CD14-positive monocyte (primary cell): ENCODE measurements at regions not wholly inside any gene's neighbourhood (a gene's known extent, or its start where the extent isn't known, plus 50 kb on each side); places are given as distances from the start of the nearest gene placed in this dataset.

ENCODE experiments used
- DNase-seq, 3 donors: peaks; one replicate each; pipeline ENCODE4 v3.0.0-alpha.2; 2011 to 2022
- H2AFZ ChIP-seq: 2 replicates; pipeline ENCODE4 v1.6.0; 2012; ENCODE audit warnings: mild to moderate bottlenecking, low read depth, low read length, inconsistent platforms; ENCODE audit not compliant: insufficient read depth, poor library complexity, severe bottlenecking
- H3K27ac ChIP-seq, 2 donors: 1 replicate in 1 of 2; 2 replicates in 1 of 2; pipeline ENCODE4 v1.5.1; 2012 to 2013; ENCODE audit warnings: low read length in 2 of 2, control low read depth in 1 of 2, inconsistent platforms in 1 of 2, low read depth in 1 of 2, mild to moderate bottlenecking in 1 of 2
- H3K27me3 ChIP-seq, 2 donors: one replicate each; pipeline versions ENCODE4 v1.6.0 to v1.6.1; 2011 to 2013; ENCODE audit warnings: low read length in 2 of 2; ENCODE audit not compliant: control insufficient read depth in 2 of 2, insufficient read depth in 2 of 2
- H3K36me3 ChIP-seq, 2 donors: replicated peaks in 1 of 2; 1 replicate in 1 of 2; 2 replicates in 1 of 2; pipeline versions ENCODE4 v1.5.1 to v1.6.1; 2012 to 2013; ENCODE audit warnings: low read length in 2 of 2, control low read depth in 1 of 2, inconsistent platforms in 1 of 2, mild to moderate bottlenecking in 1 of 2; ENCODE audit not compliant: insufficient read depth in 2 of 2, control insufficient read depth in 1 of 2
- H3K4me1 ChIP-seq, 2 donors: 1 replicate in 1 of 2; 2 replicates in 1 of 2; pipeline versions ENCODE4 v1.5.1 to v1.6.1; 2012 to 2013; ENCODE audit warnings: low read length in 2 of 2, control low read depth in 1 of 2, inconsistent platforms in 1 of 2, mild to moderate bottlenecking in 1 of 2, moderate library complexity in 1 of 2; ENCODE audit not compliant: insufficient read depth in 2 of 2, control insufficient read depth in 1 of 2
- H3K4me2 ChIP-seq: replicated peaks from 2 replicates; pipeline ENCODE3; 2012; ENCODE audit warnings: low read length, moderate library complexity, mild to moderate bottlenecking; ENCODE audit not compliant: poor library complexity, severe bottlenecking; ENCODE audit errors: extremely low read depth
- H3K4me3 ChIP-seq, 3 experiments: fragments of 200-600 bp in 1 of 3; sonication (generic) in 1 of 3; replicated peaks in 1 of 3; 1 replicate in 2 of 3; 2 replicates in 1 of 3; pipeline ENCODE4 v1.5.1; 2011 to 2013; ENCODE audit warnings: low read length in 3 of 3, mild to moderate bottlenecking in 3 of 3, control low read depth in 2 of 3, low read depth in 2 of 3, inconsistent platforms in 1 of 3, moderate library complexity in 1 of 3
- H3K79me2 ChIP-seq: 2 replicates; pipeline ENCODE4 v1.6.0; 2012; ENCODE audit warnings: mild to moderate bottlenecking, control low read depth, inconsistent platforms, low read length, moderate library complexity; ENCODE audit not compliant: insufficient read depth
- H3K9ac ChIP-seq: 2 replicates; pipeline ENCODE4 v1.6.0; 2017; ENCODE audit warnings: low read length, mild to moderate bottlenecking; ENCODE audit not compliant: insufficient read depth, poor library complexity, severe bottlenecking
- H3K9me3 ChIP-seq, 2 donors: replicated peaks in 1 of 2; 1 replicate in 1 of 2; 2 replicates in 1 of 2; pipeline versions ENCODE4 v1.5.1 to v1.6.1; 2012 to 2013; ENCODE audit warnings: low read length in 2 of 2, control low read depth in 1 of 2; ENCODE audit not compliant: control insufficient read depth in 1 of 2, insufficient read depth in 1 of 2
- H4K20me1 ChIP-seq: 2 replicates; pipeline ENCODE4 v1.6.0; 2012; ENCODE audit warnings: mild to moderate bottlenecking, low read length, control low read depth, moderate library complexity; ENCODE audit not compliant: insufficient read depth
- H3K27ac Mint-ChIP-seq, 7 donors: one replicate each; pipeline ENCODE4 v1.8.0; 2020; ENCODE audit warnings: mild to moderate bottlenecking in 7 of 7, mixed read lengths in 7 of 7, moderate library complexity in 6 of 7, inconsistent platforms in 2 of 7
- H3K27me3 Mint-ChIP-seq, 3 donors: one replicate each; pipeline ENCODE4 v1.8.0; 2021 to 2022; ENCODE audit warnings: low read depth in 3 of 3, mild to moderate bottlenecking in 3 of 3, mixed read lengths in 3 of 3, moderate library complexity in 3 of 3, inconsistent platforms in 1 of 3
- H3K36me3 Mint-ChIP-seq, 2 donors: one replicate each; pipeline ENCODE4 v1.8.0; 2020; ENCODE audit warnings: mixed read lengths in 2 of 2, inconsistent platforms in 1 of 2, mild to moderate bottlenecking in 1 of 2
- H3K4me1 Mint-ChIP-seq: one replicate; pipeline ENCODE4 v1.8.0; 2020; ENCODE audit warnings: mild to moderate bottlenecking, mixed read lengths
- H3K4me3 Mint-ChIP-seq, 2 donors: one replicate each; pipeline ENCODE4 v1.8.0; 2020; ENCODE audit warnings: mild to moderate bottlenecking in 2 of 2, mixed read lengths in 2 of 2, moderate library complexity in 1 of 2
- H3K9me3 Mint-ChIP-seq, 7 donors: one replicate each; pipeline ENCODE4 v1.8.0; 2020 to 2022; ENCODE audit warnings: mixed read lengths in 7 of 7, mild to moderate bottlenecking in 6 of 7, moderate library complexity in 6 of 7, inconsistent platforms in 2 of 7
- CTCF ChIP-seq: fragments of 200-600 bp; IDR thresholded peaks from one replicate; pipeline ENCODE4 v1.8.0; 2022; ENCODE audit warnings: antibody characterized with exemption, mild to moderate bottlenecking
- WGBS: methylation state at CpG from one replicate; pipeline ENCODE4 v1.1.5; 2013; ENCODE audit warnings: missing lambda C conversion rate; ENCODE audit not compliant: insufficient coverage; 5-methylcytosine and 5-hydroxymethylcytosine counted together
- intact Hi-C, 2 donors: fragments of 100-400 bp; cut with micrococcal nuclease; formaldehyde crosslinking; loops; one replicate each; pipeline versions ENCODE4 v1.15.0 to v1.15.1; 2023

GRCh38 chr18:10099539-10100140 lies 185.8 kb downstream of the VAPA start:
- peaks cover 0 to 8% (median 4%) of the 10 kb centered on the region in 3 donors for H3K27me3 Mint-ChIP-seq
- intact Hi-C loops, result no loop called here
- TF ChIP-seq CTCF, result no peak
- Histone ChIP-seq H3K79me2 (no peaks in the 10 kb centered on the region), H3K9me3 (no peaks in the 10 kb centered on the region), H4K20me1 (no peaks in the 10 kb centered on the region), H3K4me1 (peaks cover 14 to 25% of the 10 kb centered on the region in 2 donors), H3K27me3 (no peaks in the 10 kb centered on the region), H3K4me3 (no peak overlapping the region), H3K36me3 (no peaks in the 10 kb centered on the region), H3K4me2 (no peak overlapping the region), H3K9ac (no peak overlapping the region), H2AFZ (no peak overlapping the region), H3K27ac (no peak overlapping the region)
- no peak for DNase-seq
- peaks cover 33% of the 10 kb centered on the region for H3K4me1 Mint-ChIP-seq
- no CpG with 5 or more reads among the region's 7 CpGs for WGBS
- H3K36me3 Mint-ChIP-seq, result peaks cover 0 to 2% of the 10 kb centered on the region in 2 donors
- H3K27ac Mint-ChIP-seq, result no peak overlapping the region
- H3K9me3 Mint-ChIP-seq, result peaks cover 0 to 1% (median 0%) of the 10 kb centered on the region in 7 donors
- H3K4me3 Mint-ChIP-seq, result no peak overlapping the region

- H3K27me3 Mint-ChIP-seq, result peaks cover 0 to 8% (median 4%) of the 10 kb centered on the region in 3 donors
- no peaks in the 10 kb centered on the region for H4K20me1 ChIP-seq
- H3K9me3 ChIP-seq, result no peaks in the 10 kb centered on the region
- no peaks in the 10 kb centered on the region for H3K36me3 ChIP-seq
- H3K4me3 Mint-ChIP-seq, result no peak overlapping the region
- no peak overlapping the region for H3K9ac ChIP-seq
- no peak overlapping the region for H3K4me3 ChIP-seq
- no peaks in the 10 kb centered on the region for H3K79me2 ChIP-seq
- intact Hi-C loops, result no loop called here
- H3K36me3 Mint-ChIP-seq, result peaks cover 2% of the 10 kb centered on the region in 2 donors
- H3K4me2 ChIP-seq, result no peak overlapping the region
- DNase-seq, result no peak
- no peak overlapping the region for H3K27ac ChIP-seq
- WGBS, result 100% methylated on average over 1 of the region's 4 CpGs
- TF ChIP-seq CTCF, result no peak
- peaks cover 11 to 20% of the 10 kb centered on the region in 2 donors for H3K4me1 ChIP-seq
- no peaks in the 10 kb centered on the region for H3K27me3 ChIP-seq
- H3K4me1 Mint-ChIP-seq, result peaks cover 27% of the 10 kb centered on the region
- no peak overlapping the region for H2AFZ ChIP-seq
- H3K9me3 Mint-ChIP-seq, result peaks cover 2 to 6% (median 5%) of the 10 kb centered on the region in 7 donors
- no peak overlapping the region for H3K27ac Mint-ChIP-seq
Observed at GRCh38 chr18:10100196-10100595, 186.4 kb downstream of the VAPA start.
